Prostate gland (tissue), 2 donors: ENCODE measurements at regions not wholly inside any gene's neighbourhood (a gene's known extent, or its start where the extent isn't known, plus 50 kb on each side); places are given as distances from the start of the nearest gene placed in this dataset.

Source experiments
- DNase-seq: peaks from one replicate; pipeline ENCODE4 v3.0.0-alpha.2; 2019; ENCODE audit warnings: low spot score
- H3K27ac ChIP-seq, 2 donors: fragments of 200-600 bp; sonication (generic); 2 replicates each; pipeline ENCODE4 v1.5.1; 2017 to 2019
- H3K27me3 ChIP-seq: fragments of 200-600 bp; sonication (generic); replicated peaks from 2 replicates; pipeline ENCODE4 v1.5.1; 2019; ENCODE audit not compliant: insufficient read depth
- H3K36me3 ChIP-seq, 2 donors: fragments of 200-600 bp; sonication (generic); 1 replicate in 1 of 2; 2 replicates in 1 of 2; pipeline versions ENCODE4 v1.5.1 to v1.8.1; 2017 to 2019
- H3K4me1 ChIP-seq: fragments of 200-600 bp; sonication (generic); replicated peaks from 2 replicates; pipeline ENCODE4 v1.5.1; 2019
- H3K4me3 ChIP-seq, 2 donors: fragments of 200-600 bp; sonication (generic); 2 replicates each; pipeline ENCODE4 v1.5.1; 2017 to 2019
- H3K9me3 ChIP-seq: fragments of 200-600 bp; sonication (generic); 2 replicates; pipeline ENCODE4 v1.5.1; 2017
- CTCF ChIP-seq, 4 experiments: fragments of 200-600 bp in 2 of 4; fragments of 450-650 bp in 2 of 4; sonication (generic) in 2 of 4; IDR thresholded peaks; 1 replicate in 3 of 4; 2 replicates in 1 of 4; pipeline ENCODE4 v1.5.1; 2016 to 2019; ENCODE audit warnings: antibody characterized with exemption in 4 of 4, mild to moderate bottlenecking in 2 of 4, moderate library complexity in 2 of 4
- POLR2A ChIP-seq: fragments of 450-650 bp; IDR thresholded peaks from one replicate; pipeline ENCODE4 v1.6.1; 2016; ENCODE audit warnings: antibody characterized with exemption, mild to moderate bottlenecking
- POLR2AphosphoS5 ChIP-seq: sonication (generic); formaldehyde crosslinking; IDR thresholded peaks from one replicate; pipeline ENCODE4 v1.6.1; 2017; ENCODE audit warnings: antibody characterized with exemption
- WGBS: methylation state at CpG from one replicate; pipeline ENCODE4 v1.1.5; 2018; 5-methylcytosine and 5-hydroxymethylcytosine counted together
- intact Hi-C: fragments of 100-400 bp; cut with DNase I; formaldehyde crosslinking; loops from one replicate; pipeline ENCODE4 v1.14.2; 2022

- H3K27ac ChIP-seq, result no peak overlapping the region
- H3K9me3 ChIP-seq, result no peaks in the 10 kb centered on the region
- no peak for DNase-seq
- no peak for TF ChIP-seq POLR2A
- TF ChIP-seq POLR2AphosphoS5, result no peak
- TF ChIP-seq CTCF (IDR thresholded peaks at IDR 0.05), result no peak
- no peak overlapping the region for H3K4me3 ChIP-seq
- H3K4me1 ChIP-seq, result no peaks in the 10 kb centered on the region
- intact Hi-C loops, result no loop called here
- WGBS, result 80% methylated on average over 7 of the region's 7 CpGs
- H3K36me3 ChIP-seq, result no peaks in the 10 kb centered on the region
- no peaks in the 10 kb centered on the region for H3K27me3 ChIP-seq
Measured at GRCh38 chr2:59874361-59874760, 679.1 kb downstream of the BCL11A start.

GRCh38 chr2:59871830-59872229 lies 681.6 kb downstream of the BCL11A start:
- Histone ChIP-seq H3K4me1 (no peaks in the 10 kb centered on the region), H3K9me3 (no peaks in the 10 kb centered on the region), H3K27ac (no peak overlapping the region), H3K36me3 (no peaks in the 10 kb centered on the region), H3K27me3 (no peaks in the 10 kb centered on the region), H3K4me3 (no peak overlapping the region)
- intact Hi-C loops, result no loop called here
- no peak for DNase-seq
- TF ChIP-seq POLR2AphosphoS5, result no peak
- no peak for TF ChIP-seq POLR2A
- TF ChIP-seq CTCF (IDR thresholded peaks at IDR 0.05), result no peak
- 39% methylated on average over 3 of the region's 3 CpGs for WGBS

- no peak for DNase-seq
- Histone ChIP-seq H3K27ac (no peak overlapping the region), H3K9me3 (no peaks in the 10 kb centered on the region), H3K4me3 (no peak overlapping the region), H3K27me3 (no peaks in the 10 kb centered on the region), H3K4me1 (no peaks in the 10 kb centered on the region), H3K36me3 (no peaks in the 10 kb centered on the region)
- WGBS, result 94% methylated on average over 2 of the region's 2 CpGs
- intact Hi-C loops, result no loop called here
- no peak for TF ChIP-seq POLR2A
- no peak for TF ChIP-seq POLR2AphosphoS5
- no peak for TF ChIP-seq CTCF (IDR thresholded peaks at IDR 0.05)
Measured at GRCh38 chr2:59868981-59869380, 684.5 kb downstream of the BCL11A start.

- intact Hi-C loops, result no loop called here
- H3K9me3 ChIP-seq, result no peaks in the 10 kb centered on the region
- H3K36me3 ChIP-seq, result no peaks in the 10 kb centered on the region
- H3K27me3 ChIP-seq, result no peaks in the 10 kb centered on the region
- no peak overlapping the region for H3K27ac ChIP-seq
- H3K4me1 ChIP-seq, result no peaks in the 10 kb centered on the region
- TF ChIP-seq POLR2AphosphoS5, result no peak
- TF ChIP-seq CTCF (IDR thresholded peaks at IDR 0.05), result no peak
- no peak for TF ChIP-seq POLR2A
- no peak overlapping the region for H3K4me3 ChIP-seq
- WGBS, result 86% methylated on average over 3 of the region's 3 CpGs
- DNase-seq, result no peak
Measured at GRCh38 chr2:59866436-59866835, 687.0 kb downstream of the BCL11A start.

GRCh38 chr2:59858540-59858939 lies 694.9 kb downstream of the BCL11A start:
- no peak for TF ChIP-seq POLR2A
- no peak for TF ChIP-seq POLR2AphosphoS5
- no peak for TF ChIP-seq CTCF (IDR thresholded peaks at IDR 0.05)
- no peak overlapping the region for H3K27ac ChIP-seq
- no peak for DNase-seq
- no peaks in the 10 kb centered on the region for H3K27me3 ChIP-seq
- H3K4me3 ChIP-seq, result no peak overlapping the region
- intact Hi-C loops, result no loop called here
- H3K36me3 ChIP-seq, result no peaks in the 10 kb centered on the region
- no peaks in the 10 kb centered on the region for H3K9me3 ChIP-seq
- 85% methylated on average over 7 of the region's 7 CpGs for WGBS
- H3K4me1 ChIP-seq, result no peaks in the 10 kb centered on the region
